ENCODE measurements at regions not wholly inside any gene's neighbourhood (a gene's known extent, or its start where the extent isn't known, plus 50 kb on each side); places are given as distances from the start of the nearest gene placed in this dataset.

DNA sequence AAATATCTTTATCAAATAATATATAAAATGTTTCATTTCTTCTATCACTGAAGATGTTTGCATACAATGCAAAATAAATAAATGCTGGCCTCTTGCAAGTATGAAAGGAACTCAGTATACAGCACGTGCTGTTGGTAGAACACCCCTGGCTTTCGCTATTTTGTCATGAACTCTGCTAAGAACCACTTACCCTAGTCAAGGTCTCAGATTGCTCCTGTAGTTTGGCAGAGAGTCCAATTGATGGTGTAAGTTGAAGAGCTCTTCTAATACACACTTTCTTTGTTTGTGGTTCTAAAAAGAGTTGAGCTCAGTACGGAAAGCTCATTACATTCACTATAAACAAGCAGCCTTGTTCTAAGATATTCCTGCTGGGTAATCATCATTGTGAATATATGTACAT, 1258.9 kb downstream of the EFNB2 start:
- H3K36me3 Mint-ChIP-seq = no peaks in the 10 kb centered on the region
- DNase-seq = no peak
- no peak overlapping the region for H3K27ac Mint-ChIP-seq
- no peaks in the 10 kb centered on the region for H3K27me3 Mint-ChIP-seq
- ATAC-seq (replicated peaks) = no peak
- peaks cover 0 to 1% of the 10 kb centered on the region in 2 donors for H3K9me3 Mint-ChIP-seq
- H3K4me1 Mint-ChIP-seq = no peaks in the 10 kb centered on the region
- H3K4me3 Mint-ChIP-seq = no peak overlapping the region

DNA sequence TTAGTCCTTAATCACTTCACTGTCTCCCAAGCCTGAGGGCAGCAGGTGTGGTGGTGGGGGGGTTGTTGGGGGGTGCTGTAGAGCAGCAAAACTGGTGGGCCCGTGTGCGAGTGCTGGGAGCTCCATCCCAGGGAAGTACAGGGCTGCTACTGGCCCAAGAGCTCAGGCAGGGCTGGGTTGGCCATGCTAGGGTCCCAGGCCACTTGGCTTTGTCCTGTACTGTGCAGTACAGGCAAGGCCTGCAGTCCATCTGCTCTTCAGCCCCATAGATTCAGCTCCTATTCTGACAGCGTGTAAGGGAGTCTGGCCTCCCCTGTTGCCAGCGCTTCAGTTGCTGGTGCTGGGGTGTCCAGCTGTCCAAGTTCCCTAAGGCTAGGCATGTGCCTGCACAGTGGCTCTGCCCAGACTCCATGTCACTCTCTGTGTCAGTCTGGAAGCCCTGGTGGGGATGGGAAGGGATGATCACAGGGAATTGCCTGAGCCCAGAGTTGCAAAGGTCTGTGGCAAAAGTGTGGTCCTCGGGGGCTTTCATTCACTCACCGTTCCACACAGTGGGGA, 1261.7 kb downstream of the EFNB2 start:
- ATAC-seq (replicated peaks) (peak in 1 of 2 donors; percentile 12), DNase-seq (no peak)
- peaks cover 0 to 4% of the 10 kb centered on the region in 2 donors for H3K9me3 Mint-ChIP-seq
- no peak overlapping the region for H3K4me3 Mint-ChIP-seq
- no peaks in the 10 kb centered on the region for H3K36me3 Mint-ChIP-seq
- no peaks in the 10 kb centered on the region for H3K27me3 Mint-ChIP-seq
- no peak overlapping the region for H3K27ac Mint-ChIP-seq
- H3K4me1 Mint-ChIP-seq = no peaks in the 10 kb centered on the region

DNA sequence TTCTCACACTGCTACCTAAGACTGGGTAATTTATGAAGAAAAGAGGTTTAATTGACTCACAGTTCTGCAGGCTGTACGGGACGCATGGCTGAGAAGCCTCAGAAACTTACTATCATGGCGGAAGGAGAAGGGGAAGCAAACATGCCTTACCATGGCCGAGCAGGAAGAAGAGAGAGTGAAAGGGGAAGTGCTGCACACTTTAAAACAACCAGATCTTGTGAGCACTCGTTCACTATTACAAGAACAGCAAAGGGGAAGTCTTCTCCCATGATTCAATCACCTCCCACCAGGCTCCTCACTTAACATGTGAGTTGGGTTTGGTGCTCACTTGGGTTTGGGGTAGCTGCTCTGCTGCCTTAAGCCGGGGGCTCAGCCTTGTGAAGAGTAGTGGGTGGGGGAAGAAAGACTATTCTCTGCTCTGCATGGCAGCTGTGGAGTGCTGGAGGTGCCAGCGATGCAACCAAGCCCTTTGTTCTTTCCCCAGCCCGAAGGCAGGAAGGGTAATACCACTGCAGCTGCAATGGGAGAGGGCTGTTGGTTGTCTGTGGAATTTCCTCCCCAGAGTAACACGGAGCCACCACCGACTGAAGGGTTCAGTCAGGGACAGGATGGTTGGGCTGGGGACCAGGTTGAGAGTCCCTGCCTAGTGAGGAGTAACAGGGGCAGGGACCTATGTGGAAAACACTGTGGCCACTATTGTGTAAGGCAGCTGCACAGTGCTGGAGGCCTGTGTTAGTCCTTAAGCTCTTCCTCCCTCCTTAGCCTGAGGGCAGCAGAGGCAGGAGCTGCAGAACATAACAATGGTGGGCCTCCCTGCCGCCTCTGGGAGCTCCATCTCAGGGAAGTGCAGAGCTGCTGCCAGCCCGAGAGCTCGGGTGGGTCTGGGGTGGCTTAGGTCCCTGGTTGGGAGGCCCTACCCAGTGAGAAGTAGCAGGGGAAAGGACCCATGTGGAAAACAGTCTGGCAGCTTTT, 1262.5 kb downstream of the EFNB2 start:
- Mint-ChIP-seq H3K4me3 (no peak overlapping the region), H3K27me3 (no peaks in the 10 kb centered on the region)

DNA sequence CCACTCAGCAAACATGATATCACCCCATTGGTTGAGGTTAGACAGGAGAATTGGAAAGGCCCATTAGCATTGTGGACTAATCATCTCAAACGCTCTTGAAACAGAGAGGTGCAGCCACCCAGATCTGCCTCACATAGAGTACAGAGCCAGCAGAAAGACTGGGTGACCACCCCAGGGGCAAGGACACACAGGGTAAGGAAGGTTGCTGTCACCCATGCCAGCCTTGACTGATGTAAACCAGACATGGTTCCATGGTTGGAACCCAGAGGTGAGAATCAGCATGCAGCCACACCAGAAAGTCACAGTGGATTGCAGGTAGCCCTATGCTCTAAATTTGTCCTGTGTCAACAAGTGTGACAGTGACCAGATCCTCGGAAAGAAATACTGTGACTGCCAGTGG, 1268.8 kb downstream of the EFNB2 start:
- DNase-seq (no peak), ATAC-seq (replicated peaks) (no peak)
- Mint-ChIP-seq H3K9me3 (peaks cover 0 to 3% of the 10 kb centered on the region in 2 donors), H3K27me3 (no peaks in the 10 kb centered on the region), H3K4me1 (no peaks in the 10 kb centered on the region), H3K4me3 (no peak overlapping the region), H3K36me3 (no peaks in the 10 kb centered on the region), H3K27ac (no peak overlapping the region)

More for the DNA sequence above, 1262.5 kb downstream of the EFNB2 start:
- Mint-ChIP-seq H3K27ac (no peak overlapping the region), H3K4me1 (no peaks in the 10 kb centered on the region), H3K9me3 (peaks cover 0 to 4% of the 10 kb centered on the region in 2 donors), H3K36me3 (no peaks in the 10 kb centered on the region)
- ATAC-seq (replicated peaks) = peak; percentile 20 to 34
- no peak for DNase-seq

DNA sequence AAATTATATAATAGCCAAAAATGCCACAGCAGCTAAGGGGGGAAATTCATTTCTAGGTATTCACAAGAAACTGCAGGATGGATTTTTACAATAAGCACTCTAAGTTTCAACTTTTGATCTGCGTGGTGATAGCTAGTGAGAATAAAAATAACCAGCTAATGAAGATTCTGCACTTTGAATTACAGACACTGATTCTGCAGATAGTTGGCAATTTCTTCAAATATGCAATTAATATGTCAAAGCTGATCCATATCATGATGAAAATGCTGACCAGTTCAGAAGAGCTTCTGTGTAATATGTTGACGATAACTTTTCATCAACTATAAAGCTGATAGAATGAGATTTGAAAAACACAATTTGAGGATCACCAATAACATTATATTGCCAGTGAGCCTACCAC, 1272.9 kb downstream of the EFNB2 start:
- no peaks in the 10 kb centered on the region for H3K9me3 Mint-ChIP-seq
- no peaks in the 10 kb centered on the region for H3K4me1 Mint-ChIP-seq
- H3K27ac Mint-ChIP-seq = no peak overlapping the region
- ATAC-seq (replicated peaks) (no peak), DNase-seq (no peak)
- no peak overlapping the region for H3K4me3 Mint-ChIP-seq
- no peaks in the 10 kb centered on the region for H3K36me3 Mint-ChIP-seq
- H3K27me3 Mint-ChIP-seq = no peaks in the 10 kb centered on the region

DNA sequence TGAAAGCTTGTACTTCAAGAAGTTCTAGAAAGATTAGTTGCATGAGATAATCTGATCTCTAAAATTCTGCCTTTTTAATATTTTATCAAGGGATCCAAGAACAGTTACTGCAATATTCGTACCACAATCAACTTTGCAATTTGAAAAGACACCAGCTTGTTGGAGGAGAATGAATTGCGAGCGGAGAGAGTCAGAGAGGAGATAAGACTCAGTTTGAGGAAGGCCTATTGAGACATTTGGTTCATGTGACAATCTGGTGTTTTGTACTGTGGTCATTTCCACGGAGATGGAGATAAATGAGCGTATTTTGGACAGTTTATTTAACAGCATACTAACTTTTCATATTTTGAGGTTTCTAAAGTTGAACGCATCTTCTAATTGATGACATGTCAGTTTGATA, 1276.0 kb downstream of the EFNB2 start:
- Mint-ChIP-seq H3K9me3 (no peaks in the 10 kb centered on the region), H3K27me3 (no peaks in the 10 kb centered on the region), H3K4me3 (no peak overlapping the region), H3K36me3 (no peaks in the 10 kb centered on the region), H3K27ac (no peak overlapping the region), H3K4me1 (no peaks in the 10 kb centered on the region)
- no peak for DNase-seq
- no peak for ATAC-seq (replicated peaks)

DNA sequence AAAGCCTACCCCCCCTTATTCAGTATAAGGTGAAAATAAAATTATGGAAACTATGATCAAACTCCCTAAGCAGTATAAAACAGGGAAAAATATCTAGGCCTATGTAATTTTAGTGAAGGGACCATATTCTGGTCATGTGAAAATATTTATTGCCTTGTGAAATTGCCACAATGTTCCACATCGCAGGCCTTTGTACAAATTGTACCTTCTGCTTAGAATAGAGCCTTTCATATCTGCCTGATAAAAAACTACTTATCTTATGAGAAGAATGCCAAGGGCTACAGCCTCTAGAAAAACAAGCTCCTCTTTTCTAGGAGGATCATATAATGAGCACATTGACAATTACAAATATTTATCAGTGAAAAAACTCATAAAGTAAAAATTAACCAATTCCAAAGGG, 1280.0 kb downstream of the EFNB2 start:
- no peaks in the 10 kb centered on the region for H3K4me1 Mint-ChIP-seq
- ATAC-seq (replicated peaks) (no peak), DNase-seq (no peak)
- H3K9me3 Mint-ChIP-seq = no peaks in the 10 kb centered on the region
- no peak overlapping the region for H3K27ac Mint-ChIP-seq
- H3K36me3 Mint-ChIP-seq = no peaks in the 10 kb centered on the region
- no peaks in the 10 kb centered on the region for H3K27me3 Mint-ChIP-seq
- no peak overlapping the region for H3K4me3 Mint-ChIP-seq

DNA sequence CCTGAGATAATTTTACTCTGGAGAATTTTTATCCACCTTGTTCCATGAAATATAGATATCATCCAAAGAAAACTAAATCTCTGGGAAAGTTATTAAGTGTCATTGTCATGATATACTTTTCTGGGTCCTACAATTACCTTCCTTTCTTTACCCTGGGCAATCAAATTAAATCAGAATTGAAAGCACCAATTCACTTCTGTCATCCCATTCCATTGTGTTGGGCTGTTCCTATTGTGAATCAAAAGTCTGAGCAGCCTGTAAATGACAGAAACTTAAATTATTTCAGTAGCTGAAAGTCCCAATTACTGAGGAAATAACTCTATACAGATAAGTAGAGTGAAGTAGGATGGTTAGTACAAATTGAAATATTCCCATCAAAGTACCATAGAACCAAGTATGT, 1284.2 kb downstream of the EFNB2 start:
- Mint-ChIP-seq H3K4me3 (no peak overlapping the region), H3K9me3 (no peaks in the 10 kb centered on the region), H3K4me1 (no peaks in the 10 kb centered on the region), H3K27me3 (no peaks in the 10 kb centered on the region), H3K27ac (no peak overlapping the region), H3K36me3 (no peaks in the 10 kb centered on the region)
- ATAC-seq (replicated peaks) (no peak), DNase-seq (no peak)

DNA sequence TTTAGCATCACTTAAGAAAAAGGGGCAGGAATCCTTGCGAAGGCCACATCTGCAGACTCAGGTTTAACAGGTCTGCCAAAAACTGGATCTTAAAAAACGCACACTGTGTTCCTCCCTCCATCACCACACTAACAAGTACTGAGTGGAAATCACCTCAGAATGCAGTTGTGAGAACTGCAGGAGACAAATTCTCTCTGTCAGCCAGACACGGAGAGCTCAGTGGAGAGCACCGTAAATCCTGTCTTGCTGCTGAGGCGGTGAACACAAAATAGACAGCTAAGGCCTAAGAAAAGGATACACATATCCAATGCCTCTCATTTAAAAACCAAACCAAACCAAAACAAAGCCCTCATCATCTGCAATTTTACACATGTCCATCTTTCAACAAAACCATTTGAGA, 1287.6 kb downstream of the EFNB2 start:
- no peak overlapping the region for H3K27ac Mint-ChIP-seq
- H3K9me3 Mint-ChIP-seq = no peaks in the 10 kb centered on the region
- no peaks in the 10 kb centered on the region for H3K4me1 Mint-ChIP-seq
- no peaks in the 10 kb centered on the region for H3K27me3 Mint-ChIP-seq
- no peak for DNase-seq
- H3K4me3 Mint-ChIP-seq = no peak overlapping the region
- no peaks in the 10 kb centered on the region for H3K36me3 Mint-ChIP-seq
- no peak for ATAC-seq (replicated peaks)

DNA sequence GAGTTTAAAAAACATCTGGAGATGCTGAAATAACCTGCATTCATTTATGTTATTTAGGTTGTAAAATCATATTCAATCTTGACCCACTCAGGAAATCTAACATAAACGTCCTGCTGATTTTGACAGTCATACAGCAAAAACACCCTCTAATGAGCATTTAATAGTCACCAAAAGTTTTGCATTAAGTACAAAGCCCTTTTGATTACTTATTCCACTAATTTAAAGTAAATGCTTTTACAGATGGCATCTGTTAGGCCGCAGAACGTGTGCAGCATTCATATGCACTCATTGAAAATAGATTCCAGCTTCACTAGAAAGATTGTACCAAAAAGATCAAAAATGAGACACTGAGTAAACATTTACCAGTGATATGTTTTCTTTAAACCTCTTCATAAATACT, 1295.1 kb downstream of the EFNB2 start:
- no peaks in the 10 kb centered on the region for H3K9me3 Mint-ChIP-seq
- no peaks in the 10 kb centered on the region for H3K27me3 Mint-ChIP-seq
- no peak overlapping the region for H3K4me3 Mint-ChIP-seq
- no peak for ATAC-seq (replicated peaks)
- no peak for DNase-seq
- no peaks in the 10 kb centered on the region for H3K36me3 Mint-ChIP-seq
- no peaks in the 10 kb centered on the region for H3K4me1 Mint-ChIP-seq
- no peak overlapping the region for H3K27ac Mint-ChIP-seq

DNA sequence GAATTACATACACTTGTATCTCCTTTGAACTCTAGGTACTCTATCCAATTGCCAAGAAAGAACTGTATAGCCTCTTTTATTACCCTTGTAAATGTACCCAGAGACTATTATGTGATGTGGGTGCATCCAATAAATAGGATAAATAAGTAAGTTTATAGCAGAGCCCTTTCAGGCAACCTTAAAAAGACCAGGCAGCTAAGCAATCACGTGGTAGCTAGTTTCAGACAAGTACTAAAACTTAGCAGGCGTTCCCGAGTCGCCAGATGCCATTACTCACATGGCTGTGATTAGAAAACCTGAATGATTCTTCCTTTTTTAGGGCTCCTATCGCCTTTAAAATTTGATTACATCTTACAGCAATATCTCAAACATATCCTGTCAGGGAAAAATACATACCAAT, 1303.0 kb downstream of the EFNB2 start:
- Mint-ChIP-seq H3K4me1 (no peaks in the 10 kb centered on the region), H3K27me3 (no peaks in the 10 kb centered on the region), H3K4me3 (no peak overlapping the region), H3K36me3 (no peaks in the 10 kb centered on the region), H3K9me3 (peaks cover 0 to 1% of the 10 kb centered on the region in 2 donors), H3K27ac (no peak overlapping the region)
- ATAC-seq (replicated peaks) = no peak
- DNase-seq = no peak

DNA sequence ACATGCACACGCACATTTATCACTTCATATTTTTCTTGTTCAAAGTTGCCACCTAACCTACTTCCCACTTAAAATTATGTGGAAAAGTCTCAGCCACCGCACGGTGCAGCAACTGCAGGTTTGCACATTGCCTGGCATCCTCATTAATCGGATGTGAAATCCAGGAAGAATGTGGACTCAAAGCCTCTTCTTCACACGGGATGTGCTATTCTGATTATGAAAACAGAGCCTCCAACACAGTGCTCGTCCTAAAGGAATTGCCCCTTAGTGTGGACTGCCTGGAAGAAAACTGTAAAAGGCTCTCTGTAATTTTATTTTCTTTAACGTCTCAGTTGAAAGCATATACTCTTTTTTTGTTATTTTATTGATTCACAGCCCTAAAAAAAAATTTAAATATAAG, 1303.5 kb downstream of the EFNB2 start:
- Mint-ChIP-seq H3K4me3 (no peak overlapping the region), H3K27me3 (no peaks in the 10 kb centered on the region), H3K4me1 (no peaks in the 10 kb centered on the region), H3K9me3 (peaks cover 0 to 1% of the 10 kb centered on the region in 2 donors), H3K27ac (no peak overlapping the region), H3K36me3 (no peaks in the 10 kb centered on the region)
- ATAC-seq (replicated peaks) = no peak
- DNase-seq = no peak

DNA sequence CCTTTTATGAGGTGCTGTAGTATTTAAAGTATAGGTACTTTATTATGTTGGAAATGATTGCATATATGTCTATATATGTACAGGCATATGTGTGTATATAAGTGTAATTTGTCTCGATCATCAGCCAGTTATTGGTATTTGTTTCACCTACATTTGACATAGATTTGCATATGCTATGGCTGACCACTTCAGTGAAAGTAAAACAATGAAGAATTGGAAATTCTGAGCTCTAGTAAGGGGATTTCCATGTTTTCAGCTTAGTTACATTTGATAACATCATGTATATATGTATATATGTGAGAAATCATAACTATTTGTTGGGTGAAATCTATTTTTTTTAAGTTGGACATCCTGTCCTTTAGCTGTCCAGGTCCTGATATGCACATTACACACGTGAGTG, 1303.9 kb downstream of the EFNB2 start:
- Mint-ChIP-seq H3K9me3 (peaks cover 0 to 3% of the 10 kb centered on the region in 2 donors), H3K4me3 (no peak overlapping the region), H3K4me1 (no peaks in the 10 kb centered on the region), H3K27me3 (no peaks in the 10 kb centered on the region), H3K27ac (no peak overlapping the region), H3K36me3 (no peaks in the 10 kb centered on the region)
- DNase-seq (no peak), ATAC-seq (replicated peaks) (no peak)

DNA sequence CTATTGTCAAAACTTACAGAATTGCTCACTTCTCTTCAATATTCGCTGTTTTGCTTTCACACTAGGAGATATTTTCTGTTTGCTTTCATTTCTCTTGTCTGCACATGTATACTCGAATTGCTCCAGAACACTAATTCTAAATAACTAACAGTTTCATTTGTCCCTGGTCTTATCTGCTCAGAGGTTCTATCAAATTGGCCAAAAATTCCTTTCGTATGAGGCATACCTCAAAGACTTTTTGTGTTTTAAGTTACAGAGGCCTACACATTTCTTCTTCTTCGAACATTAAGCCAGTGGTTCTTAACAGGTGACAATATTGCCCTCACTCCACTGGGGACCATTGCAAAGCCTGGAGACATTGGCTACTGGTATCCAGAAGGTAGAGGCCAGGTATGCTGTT, 1314.6 kb downstream of the EFNB2 start:
- ATAC-seq (replicated peaks) (no peak), DNase-seq (no peak)
- no peaks in the 10 kb centered on the region for H3K4me1 Mint-ChIP-seq
- no peak overlapping the region for H3K4me3 Mint-ChIP-seq
- H3K27ac Mint-ChIP-seq = no peak overlapping the region
- H3K36me3 Mint-ChIP-seq = no peaks in the 10 kb centered on the region
- H3K27me3 Mint-ChIP-seq = no peaks in the 10 kb centered on the region
- peaks cover 0 to 2% of the 10 kb centered on the region in 2 donors for H3K9me3 Mint-ChIP-seq

DNA sequence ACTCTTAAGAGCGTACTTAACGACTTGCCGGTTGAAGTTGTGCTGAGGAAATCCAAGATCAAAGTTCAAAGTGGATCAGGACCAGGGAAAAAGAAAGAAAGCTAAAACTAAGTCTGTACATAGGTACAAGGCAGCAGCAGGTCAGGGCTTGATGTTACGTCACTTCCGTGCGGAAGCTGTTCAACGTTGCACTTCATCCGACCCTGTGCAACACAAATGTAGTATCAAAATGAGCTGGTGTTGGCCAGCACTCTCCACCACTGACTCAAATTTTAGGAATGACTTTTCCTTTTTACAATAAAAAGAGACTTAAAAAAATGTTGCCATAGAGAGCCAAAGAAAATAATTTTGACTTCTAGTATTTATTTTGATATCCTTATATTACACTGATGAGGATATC, 1315.4 kb downstream of the EFNB2 start:
- H3K4me3 Mint-ChIP-seq = no peak overlapping the region

More for the DNA sequence above, 1315.4 kb downstream of the EFNB2 start:
- Mint-ChIP-seq H3K9me3 (no peaks in the 10 kb centered on the region), H3K27ac (no peak overlapping the region), H3K36me3 (no peaks in the 10 kb centered on the region), H3K27me3 (no peaks in the 10 kb centered on the region), H3K4me1 (no peaks in the 10 kb centered on the region)
- ATAC-seq (replicated peaks) = no peak
- DNase-seq = no peak
